Bone marrow (tissue), 2 donors: ENCODE measurements at regions not wholly inside any gene's neighbourhood (a gene's known extent, or its start where the extent isn't known, plus 50 kb on each side); places are given as distances from the start of the nearest gene placed in this dataset.

Source experiments
- DNase-seq, 2 donors: peaks; one replicate each; lab custom pipeline; 2025; lab: John Stamatoyannopoulos, UW

- DNase-seq, result no peak
Measured at GRCh38 chr5:125603321-125603720, 819.9 kb upstream of the GRAMD2B start.

- DNase-seq, result no peak
Measured at GRCh38 chr5:125604104-125604503, 819.1 kb upstream of the GRAMD2B start.

GRCh38 chr5:125607018-125607417 is 816.2 kb upstream of the GRAMD2B start:
- no peak for DNase-seq

GRCh38 chr5:125609011-125609410 is 814.2 kb upstream of the GRAMD2B start:
- no peak for DNase-seq

- DNase-seq, result no peak
Measured at GRCh38 chr5:125610892-125611291, 812.3 kb upstream of the GRAMD2B start.

GRCh38 chr5:125611541-125611940 is 811.7 kb upstream of the GRAMD2B start:
- DNase-seq, result no peak

GRCh38 chr5:125612181-125612721 is 811.0 kb upstream of the GRAMD2B start:
- DNase-seq, result no peak

GRCh38 chr5:125612776-125613175 is 810.4 kb upstream of the GRAMD2B start:
- DNase-seq, result no peak

GRCh38 chr5:125630237-125630636 is 793.0 kb upstream of the GRAMD2B start:
- DNase-seq, result no peak

GRCh38 chr5:125633523-125633922 is 789.7 kb upstream of the GRAMD2B start:
- no peak for DNase-seq

- no peak for DNase-seq
Measured at GRCh38 chr5:125634216-125634835, 788.9 kb upstream of the GRAMD2B start.

GRCh38 chr5:125639858-125640257 is 783.4 kb upstream of the GRAMD2B start:
- DNase-seq, result no peak

GRCh38 chr5:125652761-125653160 is 770.4 kb upstream of the GRAMD2B start:
- no peak for DNase-seq

- no peak for DNase-seq
Measured at GRCh38 chr5:125654392-125654791, 768.8 kb upstream of the GRAMD2B start.

GRCh38 chr5:125655156-125655555 is 768.1 kb upstream of the GRAMD2B start:
- DNase-seq, result no peak

GRCh38 chr5:125657936-125658335 is 765.3 kb upstream of the GRAMD2B start:
- no peak for DNase-seq

- DNase-seq, result no peak
Measured at GRCh38 chr5:125659316-125660023, 763.7 kb upstream of the GRAMD2B start.

- no peak for DNase-seq
Measured at GRCh38 chr5:125660231-125660895, 762.8 kb upstream of the GRAMD2B start.

- no peak for DNase-seq
Measured at GRCh38 chr5:125661584-125661983, 761.6 kb upstream of the GRAMD2B start.

GRCh38 chr5:125668884-125669283 is 754.3 kb upstream of the GRAMD2B start:
- no peak for DNase-seq

GRCh38 chr5:125673359-125673950 is 749.8 kb upstream of the GRAMD2B start:
- no peak for DNase-seq

GRCh38 chr5:125679522-125679921 is 743.7 kb upstream of the GRAMD2B start:
- DNase-seq, result no peak

GRCh38 chr5:125683669-125684068 is 739.5 kb upstream of the GRAMD2B start:
- no peak for DNase-seq
